Stimulated activated CD8-positive, alpha-beta memory T cell treated with anti-CD3 and anti-CD28 coated beads, Interleukin-7, amount 100 ng/mL, for 1 hour (primary cell): ENCODE measurements at regions not wholly inside any gene's neighbourhood (a gene's known extent, or its start where the extent isn't known, plus 50 kb on each side); places are given as distances from the start of the nearest gene placed in this dataset.

ENCODE experiments used
- DNase-seq, 2 donors: peaks; one replicate each; pipeline ENCODE4 v3.0.0-alpha.2; 2020; ENCODE audit warnings: low read depth in 2 of 2

- DNase-seq, result no peak
Measured at GRCh38 chr13:103284466-103284865, 218.2 kb upstream of the SLC10A2 start.

DNA sequence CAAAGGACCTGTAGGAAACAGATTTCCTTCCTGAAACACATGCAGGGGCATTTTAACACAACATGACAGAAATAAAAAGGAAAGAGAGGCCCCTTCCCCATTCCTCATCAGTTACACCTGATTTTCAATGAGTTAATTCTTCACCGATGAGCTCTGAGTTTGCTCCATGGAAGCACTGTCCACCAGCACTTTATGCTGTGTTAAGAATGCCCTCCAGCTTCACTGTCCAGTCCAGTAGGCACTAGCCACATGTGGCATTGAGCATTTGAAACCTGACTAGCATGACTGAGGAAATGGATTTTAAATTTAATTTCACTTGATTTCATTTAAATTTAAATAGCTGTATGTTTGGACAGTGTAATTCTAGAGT, 217.2 kb upstream of the SLC10A2 start:
- DNase-seq, result no peak

- no peak for DNase-seq
Measured at GRCh38 chr13:103282571-103283450, 216.6 kb upstream of the SLC10A2 start.

DNA sequence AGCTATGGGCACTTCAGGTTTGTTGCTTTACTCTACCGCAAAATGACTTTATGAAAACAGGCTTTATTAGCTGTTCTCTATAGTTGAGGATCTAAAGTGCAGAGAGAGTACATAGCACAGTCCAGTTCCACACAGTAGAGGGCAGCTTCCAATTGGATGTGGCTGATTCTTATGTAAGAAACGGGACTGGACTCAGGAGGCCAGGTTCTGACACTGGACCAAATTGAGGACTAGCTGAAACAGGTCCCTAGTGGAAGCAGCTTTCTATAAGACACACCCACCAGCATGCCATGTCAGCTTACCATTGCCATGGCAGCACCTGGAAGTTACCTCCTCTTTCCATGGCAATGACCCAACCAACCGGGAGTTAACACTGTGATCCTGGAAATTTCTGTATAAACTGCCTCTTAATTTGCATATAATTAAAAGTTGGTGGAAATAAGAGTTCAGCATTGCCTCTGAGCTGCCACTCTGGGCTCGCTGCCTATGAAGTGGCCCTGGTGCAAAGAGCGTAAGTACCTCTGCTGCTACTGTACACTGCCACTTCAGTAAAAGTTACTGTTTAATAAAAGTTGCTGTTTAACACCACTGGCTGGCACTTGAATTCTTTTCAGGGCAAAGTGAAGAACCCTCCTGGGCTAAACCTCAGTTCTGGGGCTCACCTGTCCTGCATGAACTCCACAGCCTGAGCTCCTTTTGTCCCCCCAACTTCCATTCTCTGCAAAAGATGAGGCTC, 211.9 kb upstream of the SLC10A2 start:
- DNase-seq, result no peak

- no peak for DNase-seq
Measured at GRCh38 chr13:103276775-103277498, 210.7 kb upstream of the SLC10A2 start.

GRCh38 chr13:103275722-103276121, 209.5 kb upstream of the SLC10A2 start:
- no peak for DNase-seq

DNA sequence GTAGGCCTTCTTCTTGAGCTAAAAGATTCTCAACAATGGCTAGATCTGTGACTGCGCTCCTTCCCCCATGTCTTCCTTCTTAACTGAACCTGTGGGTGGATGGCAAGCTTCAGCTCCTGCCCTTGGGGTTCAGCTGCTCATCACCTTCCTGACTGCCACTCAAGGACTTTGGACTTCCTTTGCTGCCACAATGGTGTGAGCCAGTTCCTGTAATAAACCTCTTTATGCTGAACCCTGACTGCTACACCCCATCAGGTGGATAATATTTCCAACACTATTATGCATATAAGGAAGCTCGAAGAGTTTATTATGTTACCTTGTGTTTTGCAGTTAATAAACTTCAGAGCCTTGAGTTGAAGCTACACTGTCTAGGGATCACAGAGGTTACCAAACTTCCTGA, 208.9 kb upstream of the SLC10A2 start:
- DNase-seq, result no peak

- no peak for DNase-seq
Measured at GRCh38 chr13:103273825-103274224, 207.6 kb upstream of the SLC10A2 start.

GRCh38 chr13:103272770-103273169, 206.6 kb upstream of the SLC10A2 start:
- DNase-seq, result no peak

- no peak for DNase-seq
Measured at GRCh38 chr13:103263448-103263847, 197.2 kb upstream of the SLC10A2 start.

- no peak for DNase-seq
Measured at GRCh38 chr13:103255587-103256301, 189.5 kb upstream of the SLC10A2 start.

- DNase-seq, result no peak
Measured at GRCh38 chr13:103250071-103250470, 183.9 kb upstream of the SLC10A2 start.

- no peak for DNase-seq
Measured at GRCh38 chr13:103246581-103247200, 180.5 kb upstream of the SLC10A2 start.

- DNase-seq, result no peak
Measured at GRCh38 chr13:103243495-103243894, 177.3 kb upstream of the SLC10A2 start.

DNA sequence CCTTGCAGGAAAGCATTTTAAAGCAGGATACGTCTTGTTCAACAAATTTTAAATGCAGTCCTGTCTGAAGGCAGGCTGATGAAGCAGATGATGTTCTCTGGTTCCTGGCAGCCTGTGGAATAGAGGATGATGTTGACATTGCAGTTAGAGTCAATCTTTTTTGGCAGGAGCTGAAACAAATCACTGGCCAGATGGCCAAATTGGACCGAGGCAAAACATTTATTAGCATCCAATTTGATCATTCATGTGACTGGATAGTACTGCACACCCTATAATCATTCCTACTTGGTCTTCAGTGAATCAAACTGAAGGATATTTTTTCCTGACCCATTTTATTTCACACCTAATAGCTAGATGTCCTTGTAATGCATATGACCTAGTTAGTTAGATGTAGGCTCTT, 172.2 kb upstream of the SLC10A2 start:
- DNase-seq, result no peak

- no peak for DNase-seq
Measured at GRCh38 chr13:103236213-103236612, 170.0 kb upstream of the SLC10A2 start.

DNA sequence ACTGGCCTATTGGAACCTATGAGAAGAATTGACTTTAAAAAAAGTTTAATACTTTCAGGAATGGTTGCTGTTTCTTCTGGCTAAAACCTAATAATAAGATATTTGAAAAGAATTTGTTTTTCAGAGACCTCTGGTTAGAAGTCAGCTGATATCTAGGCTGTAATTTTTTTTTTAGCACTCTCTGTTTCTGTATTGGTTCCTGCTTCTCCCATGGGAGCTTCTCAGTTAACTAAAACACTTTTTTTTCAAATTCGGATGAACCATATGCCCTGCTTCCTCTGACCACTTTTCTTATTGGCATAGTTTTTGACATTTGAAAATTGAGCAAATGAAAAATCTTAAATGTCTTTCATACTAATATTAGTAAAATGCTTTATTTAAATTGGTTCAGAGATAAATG, 163.5 kb upstream of the SLC10A2 start:
- no peak for DNase-seq

DNA sequence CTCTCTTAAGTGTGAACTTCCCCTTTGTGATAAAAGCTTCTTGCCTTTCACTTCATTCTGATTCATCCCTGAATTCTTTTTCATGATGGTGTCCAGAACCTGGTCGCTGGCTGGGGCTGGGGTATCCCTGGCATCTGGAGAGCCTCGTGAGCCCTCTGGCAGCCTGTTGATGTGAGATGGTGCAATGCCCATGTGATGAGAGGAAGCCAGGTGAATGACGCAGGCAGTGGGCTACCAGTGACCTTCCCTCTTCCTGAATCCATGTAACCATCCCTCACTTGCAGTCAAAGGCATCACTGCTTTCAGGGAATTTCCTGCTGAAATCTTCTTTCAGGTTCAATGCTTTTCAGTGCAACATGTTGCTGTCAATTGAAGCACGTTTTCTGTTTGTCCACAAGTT, 158.6 kb upstream of the SLC10A2 start:
- DNase-seq, result no peak

- no peak for DNase-seq
Measured at GRCh38 chr13:103222683-103223082, 156.5 kb upstream of the SLC10A2 start.

- DNase-seq, result no peak
Measured at GRCh38 chr13:103218253-103218652, 152.0 kb upstream of the SLC10A2 start.

- no peak for DNase-seq
Measured at GRCh38 chr13:103213152-103213551, 146.9 kb upstream of the SLC10A2 start.
